Astrocyte (in vitro differentiated cells and primary cell): ENCODE measurements at regions not wholly inside any gene's neighbourhood (a gene's known extent, or its start where the extent isn't known, plus 50 kb on each side); places are given as distances from the start of the nearest gene placed in this dataset.

ENCODE experiments used
- DNase-seq: peaks from one replicate; pipeline ENCODE4 v3.0.0-alpha.2; 2010; ENCODE audit warnings: low read depth
- FAIRE-seq: peaks from 2 replicates; lab custom pipeline; 2011; peaks lifted over from hg19 to GRCh38; lab: Jason Lieb, UNC
- H2AFZ ChIP-seq: 2 replicates; pipeline ENCODE4 v1.6.0; 2012; ENCODE audit warnings: low read depth, low read length, inconsistent platforms
- H3K27ac ChIP-seq: 2 replicates; pipeline ENCODE4 v1.5.1; 2011; ENCODE audit warnings: low read depth, low read length, inconsistent platforms
- H3K27me3 ChIP-seq: 2 replicates; pipeline ENCODE4 v1.6.0; 2011; ENCODE audit warnings: low read length, inconsistent platforms; ENCODE audit not compliant: insufficient read depth
- H3K36me3 ChIP-seq: 2 replicates; pipeline ENCODE4 v1.5.1; 2011; ENCODE audit warnings: low read length, inconsistent platforms; ENCODE audit not compliant: insufficient read depth
- H3K4me1 ChIP-seq: 2 replicates; pipeline ENCODE4 v1.5.1; 2011; ENCODE audit warnings: low read length, inconsistent platforms; ENCODE audit not compliant: insufficient read depth
- H3K4me2 ChIP-seq: 2 replicates; pipeline ENCODE4 v1.6.0; 2012; ENCODE audit warnings: low read length, inconsistent platforms
- H3K4me3 ChIP-seq: 2 replicates; pipeline ENCODE4 v1.5.1; 2011; ENCODE audit warnings: low read depth, mild to moderate bottlenecking, low read length, inconsistent platforms; ENCODE audit not compliant: insufficient read depth
- H3K79me2 ChIP-seq: 2 replicates; pipeline ENCODE4 v1.6.0; 2012; ENCODE audit warnings: mild to moderate bottlenecking, low read length, inconsistent platforms; ENCODE audit not compliant: insufficient read depth
- H3K9ac ChIP-seq: 2 replicates; pipeline ENCODE4 v1.6.0; 2012; ENCODE audit warnings: mild to moderate bottlenecking, low read length, inconsistent platforms
- H3K9me3 ChIP-seq: 2 replicates; pipeline ENCODE4 v1.5.1; 2012; ENCODE audit warnings: low read depth, mild to moderate bottlenecking, low read length, inconsistent platforms; ENCODE audit not compliant: insufficient read depth
- H4K20me1 ChIP-seq: 2 replicates; pipeline ENCODE4 v1.6.0; 2012; ENCODE audit warnings: low read length, inconsistent platforms; ENCODE audit not compliant: insufficient read depth
- H3K27ac Mint-ChIP-seq: one replicate; pipeline ENCODE4 v1.8.0; 2021; ENCODE audit warnings: mild to moderate bottlenecking, mixed read lengths; ENCODE audit not compliant: unreplicated experiment
- H3K27me3 Mint-ChIP-seq: one replicate; pipeline ENCODE4 v1.8.0; 2021; ENCODE audit warnings: low read depth, mixed read lengths; ENCODE audit not compliant: unreplicated experiment
- H3K36me3 Mint-ChIP-seq: one replicate; pipeline ENCODE4 v1.8.0; 2021; ENCODE audit warnings: low read depth, mixed read lengths; ENCODE audit not compliant: unreplicated experiment
- H3K4me1 Mint-ChIP-seq: one replicate; pipeline ENCODE4 v1.8.0; 2021; ENCODE audit warnings: low read depth, mixed read lengths; ENCODE audit not compliant: unreplicated experiment
- H3K4me3 Mint-ChIP-seq: one replicate; pipeline ENCODE4 v1.8.0; 2021; ENCODE audit warnings: mild to moderate bottlenecking, moderate library complexity, mixed read lengths; ENCODE audit not compliant: unreplicated experiment
- H3K9me3 Mint-ChIP-seq: one replicate; pipeline ENCODE4 v1.8.0; 2021; ENCODE audit warnings: mild to moderate bottlenecking, mixed read lengths; ENCODE audit not compliant: unreplicated experiment
- EZH2 ChIP-seq: IDR thresholded peaks from 2 replicates; pipeline ENCODE4 v1.6.1; 2012; ENCODE audit warnings: mild to moderate bottlenecking, low read length, inconsistent platforms; ENCODE audit not compliant: insufficient read depth
- TF ChIP-seq, protein P1 (sequence below): IDR thresholded peaks from 2 replicates; pipeline ENCODE4 v1.5.1; 2011; ENCODE audit warnings: low read depth, mild to moderate bottlenecking, inconsistent platforms, low read length, moderate library complexity; ENCODE audit not compliant: insufficient read depth

GRCh38 chr14:66234411-66234810 lies 251.8 kb upstream of the CCDC196 start:
- Mint-ChIP-seq H3K27me3 (peaks cover 4% of the 10 kb centered on the region), H3K9me3 (no peaks in the 10 kb centered on the region), H3K4me3 (no peak overlapping the region), H3K4me1 (no peaks in the 10 kb centered on the region), H3K27ac (no peak overlapping the region), H3K36me3 (no peaks in the 10 kb centered on the region)
- H3K4me3 ChIP-seq = no peak overlapping the region
- H3K9me3 ChIP-seq = no peaks in the 10 kb centered on the region
- H3K79me2 ChIP-seq = no peaks in the 10 kb centered on the region
- H3K36me3 ChIP-seq = no peaks in the 10 kb centered on the region
- no peak overlapping the region for H3K4me2 ChIP-seq
- H3K27me3 ChIP-seq = no peaks in the 10 kb centered on the region
- DNase-seq (no peak), FAIRE-seq (no peak)
- no peak overlapping the region for H2AFZ ChIP-seq
- H4K20me1 ChIP-seq = no peaks in the 10 kb centered on the region
- H3K9ac ChIP-seq = no peak overlapping the region
- TF ChIP-seq, protein P1, sequence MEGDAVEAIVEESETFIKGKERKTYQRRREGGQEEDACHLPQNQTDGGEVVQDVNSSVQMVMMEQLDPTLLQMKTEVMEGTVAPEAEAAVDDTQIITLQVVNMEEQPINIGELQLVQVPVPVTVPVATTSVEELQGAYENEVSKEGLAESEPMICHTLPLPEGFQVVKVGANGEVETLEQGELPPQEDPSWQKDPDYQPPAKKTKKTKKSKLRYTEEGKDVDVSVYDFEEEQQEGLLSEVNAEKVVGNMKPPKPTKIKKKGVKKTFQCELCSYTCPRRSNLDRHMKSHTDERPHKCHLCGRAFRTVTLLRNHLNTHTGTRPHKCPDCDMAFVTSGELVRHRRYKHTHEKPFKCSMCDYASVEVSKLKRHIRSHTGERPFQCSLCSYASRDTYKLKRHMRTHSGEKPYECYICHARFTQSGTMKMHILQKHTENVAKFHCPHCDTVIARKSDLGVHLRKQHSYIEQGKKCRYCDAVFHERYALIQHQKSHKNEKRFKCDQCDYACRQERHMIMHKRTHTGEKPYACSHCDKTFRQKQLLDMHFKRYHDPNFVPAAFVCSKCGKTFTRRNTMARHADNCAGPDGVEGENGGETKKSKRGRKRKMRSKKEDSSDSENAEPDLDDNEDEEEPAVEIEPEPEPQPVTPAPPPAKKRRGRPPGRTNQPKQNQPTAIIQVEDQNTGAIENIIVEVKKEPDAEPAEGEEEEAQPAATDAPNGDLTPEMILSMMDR = no peak
- TF ChIP-seq EZH2 = no peak
- H3K27ac ChIP-seq = no peak overlapping the region
- H3K4me1 ChIP-seq = no peaks in the 10 kb centered on the region

DNA sequence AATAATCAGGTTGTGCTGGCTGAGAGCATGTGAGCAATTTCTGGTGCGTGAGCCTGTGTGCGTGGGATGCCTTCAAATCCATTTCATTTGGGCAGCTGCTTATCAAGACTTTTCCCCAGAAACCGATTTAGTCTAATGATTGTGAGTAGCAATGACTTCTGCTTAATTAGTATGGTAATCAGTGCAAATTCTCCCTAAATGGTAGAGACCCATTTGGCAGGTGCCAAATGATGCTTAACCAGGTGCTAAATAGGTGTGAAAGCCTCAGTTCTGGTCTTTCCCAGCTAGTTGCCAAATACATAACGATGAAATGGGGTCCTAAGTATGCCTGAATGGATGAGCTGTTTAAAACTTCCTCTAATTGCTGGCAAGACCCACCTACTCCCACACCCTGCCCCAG lies 248.4 kb upstream of the CCDC196 start:
- Histone ChIP-seq H3K79me2 (no peaks in the 10 kb centered on the region), H3K4me2 (no peak overlapping the region), H3K36me3 (no peaks in the 10 kb centered on the region), H3K4me1 (no peaks in the 10 kb centered on the region), H4K20me1 (no peaks in the 10 kb centered on the region), H2AFZ (no peak overlapping the region), H3K27me3 (no peaks in the 10 kb centered on the region), H3K27ac (no peak overlapping the region), H3K9ac (no peak overlapping the region), H3K4me3 (no peak overlapping the region), H3K9me3 (no peaks in the 10 kb centered on the region)
- Mint-ChIP-seq H3K9me3 (no peaks in the 10 kb centered on the region), H3K36me3 (no peaks in the 10 kb centered on the region), H3K4me1 (peaks cover 3% of the 10 kb centered on the region), H3K4me3 (no peak overlapping the region), H3K27me3 (peaks cover 4% of the 10 kb centered on the region), H3K27ac (no peak overlapping the region)
- FAIRE-seq (no peak), DNase-seq (no peak)
- TF ChIP-seq, protein P1 = no peak
- no peak for TF ChIP-seq EZH2

DNA sequence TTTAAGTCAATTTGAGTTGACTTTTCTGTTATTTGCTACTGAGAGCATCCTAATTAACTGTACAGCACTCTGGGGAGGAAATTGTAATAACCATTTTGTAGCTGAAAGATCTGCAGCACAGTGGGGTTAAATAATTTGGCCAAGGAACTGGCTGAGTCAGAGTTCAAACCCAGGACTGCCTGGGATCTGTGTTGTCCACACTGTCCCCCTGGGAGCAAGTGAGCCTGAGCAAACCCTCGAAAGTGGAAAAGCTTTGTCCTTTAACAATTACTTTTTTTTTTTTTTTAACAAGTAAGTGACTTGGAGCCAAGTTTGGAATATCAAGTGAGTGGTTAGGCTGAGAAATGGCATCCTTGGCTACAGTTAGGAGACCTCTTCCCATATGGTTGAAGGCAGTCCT lies 247.2 kb upstream of the CCDC196 start:
- no peaks in the 10 kb centered on the region for H3K36me3 ChIP-seq
- H3K9me3 Mint-ChIP-seq = no peaks in the 10 kb centered on the region
- H3K27me3 Mint-ChIP-seq = no peaks in the 10 kb centered on the region
- no peaks in the 10 kb centered on the region for H3K9me3 ChIP-seq
- H3K4me1 Mint-ChIP-seq = peaks cover 3% of the 10 kb centered on the region
- H2AFZ ChIP-seq = no peak overlapping the region
- no peak overlapping the region for H3K9ac ChIP-seq
- H3K36me3 Mint-ChIP-seq = no peaks in the 10 kb centered on the region
- TF ChIP-seq, protein P1 = no peak
- TF ChIP-seq EZH2 = no peak
- no peak overlapping the region for H3K4me3 Mint-ChIP-seq
- no peak overlapping the region for H3K4me2 ChIP-seq
- no peak overlapping the region for H3K4me3 ChIP-seq
- no peak overlapping the region for H3K27ac Mint-ChIP-seq
- DNase-seq (no peak), FAIRE-seq (no peak)
- no peaks in the 10 kb centered on the region for H3K27me3 ChIP-seq
- H3K79me2 ChIP-seq = no peaks in the 10 kb centered on the region
- no peaks in the 10 kb centered on the region for H3K4me1 ChIP-seq
- H3K27ac ChIP-seq = no peak overlapping the region
- H4K20me1 ChIP-seq = no peaks in the 10 kb centered on the region
